ENCODE measurements at regions not wholly inside any gene's neighbourhood (a gene's known extent, or its start where the extent isn't known, plus 50 kb on each side); places are given as distances from the start of the nearest gene placed in this dataset.

GRCh38 chr17:71142333-71142732 lies 973.0 kb downstream of the KCNJ2 start:
- TF ChIP-seq, protein P1, sequence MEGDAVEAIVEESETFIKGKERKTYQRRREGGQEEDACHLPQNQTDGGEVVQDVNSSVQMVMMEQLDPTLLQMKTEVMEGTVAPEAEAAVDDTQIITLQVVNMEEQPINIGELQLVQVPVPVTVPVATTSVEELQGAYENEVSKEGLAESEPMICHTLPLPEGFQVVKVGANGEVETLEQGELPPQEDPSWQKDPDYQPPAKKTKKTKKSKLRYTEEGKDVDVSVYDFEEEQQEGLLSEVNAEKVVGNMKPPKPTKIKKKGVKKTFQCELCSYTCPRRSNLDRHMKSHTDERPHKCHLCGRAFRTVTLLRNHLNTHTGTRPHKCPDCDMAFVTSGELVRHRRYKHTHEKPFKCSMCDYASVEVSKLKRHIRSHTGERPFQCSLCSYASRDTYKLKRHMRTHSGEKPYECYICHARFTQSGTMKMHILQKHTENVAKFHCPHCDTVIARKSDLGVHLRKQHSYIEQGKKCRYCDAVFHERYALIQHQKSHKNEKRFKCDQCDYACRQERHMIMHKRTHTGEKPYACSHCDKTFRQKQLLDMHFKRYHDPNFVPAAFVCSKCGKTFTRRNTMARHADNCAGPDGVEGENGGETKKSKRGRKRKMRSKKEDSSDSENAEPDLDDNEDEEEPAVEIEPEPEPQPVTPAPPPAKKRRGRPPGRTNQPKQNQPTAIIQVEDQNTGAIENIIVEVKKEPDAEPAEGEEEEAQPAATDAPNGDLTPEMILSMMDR (IDR thresholded peaks at IDR 0.05; ENCODE audit: low read length) = no peak
- TF ChIP-seq EZH2 (IDR thresholded peaks at IDR 0.05; ENCODE audit: borderline replicate concordance, low read length) = no peak

All from OCI-LY1 (cell line).